ENCODE measurements at regions not wholly inside any gene's neighbourhood (a gene's known extent, or its start where the extent isn't known, plus 50 kb on each side); places are given as distances from the start of the nearest gene placed in this dataset.
"Not testable (repeated sequence)": the region's sequence is repeated elsewhere in the genome, so short reads cannot be mapped to it uniquely, and the experiment has no call there.

- BruUV-seq (replicated peaks), result no TSS peak
- in situ Hi-C loops (cut with HindIII; ENCODE audit: low pct_unique_long_range_greater_than_20kb, low sequenced_read_pairs), result no loop called here
These were observed 122.8 kb upstream of the HSF2 start for GRCh38 chr6:122276637-122277036.

DNA sequence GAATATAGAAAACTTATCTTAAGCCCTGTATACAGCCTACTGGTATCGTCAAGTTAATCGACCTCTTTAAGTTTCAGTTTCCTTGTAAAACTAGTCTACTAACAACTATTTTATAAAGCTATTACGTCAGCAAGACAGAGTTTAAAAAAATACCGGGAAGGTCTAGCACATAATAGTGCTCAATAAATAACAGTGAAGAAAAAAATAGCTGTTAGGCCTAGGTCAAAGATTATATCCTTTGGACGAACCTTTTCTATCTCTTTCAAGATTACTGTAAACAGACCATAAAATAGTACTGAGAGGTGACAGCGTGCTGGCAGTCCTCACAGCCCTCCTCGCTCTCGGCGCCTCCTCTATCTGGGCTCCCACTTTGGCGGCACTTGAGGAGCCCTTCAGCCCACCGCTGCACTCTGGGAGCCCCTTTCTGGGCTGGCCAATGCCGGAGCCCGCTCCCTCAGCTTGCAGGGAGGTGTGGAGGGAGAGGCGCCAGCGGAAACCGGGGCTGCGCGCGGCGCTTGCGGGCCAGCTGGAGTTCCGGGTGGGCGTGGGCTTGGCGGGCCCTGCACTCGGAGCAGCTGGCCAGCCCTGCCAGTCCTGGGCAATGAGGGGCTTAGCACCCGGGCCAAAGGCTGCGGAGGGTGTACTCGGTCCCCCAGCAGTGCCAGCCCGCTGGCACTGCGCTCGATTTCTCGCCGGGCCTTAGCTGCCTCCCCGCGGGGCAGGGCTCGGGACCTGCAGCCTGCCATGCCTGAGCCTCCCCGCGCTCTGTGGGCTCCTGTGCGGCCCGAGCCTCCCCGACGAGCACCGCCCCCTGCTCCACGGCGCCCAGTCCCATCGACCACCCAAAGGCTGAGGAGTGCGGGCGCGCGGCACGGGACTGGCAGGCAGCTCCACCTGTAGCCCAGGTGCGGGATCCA is 119.1 kb upstream of the HSF2 start:
- H3K27ac ChIP-seq (ENCODE audit: low read length); in situ Hi-C loops (cut with HindIII; ENCODE audit: low pct_unique_long_range_greater_than_20kb, low sequenced_read_pairs); BruUV-seq (replicated peaks); H3K9me3 ChIP-seq (ENCODE audit: control insufficient read depth, insufficient read depth, low read depth, low read length); H3K36me3 ChIP-seq (ENCODE audit: control insufficient read depth, insufficient read depth, low read length); intact Hi-C loops (cut with micrococcal nuclease; ENCODE audit: unreplicated experiment); CTCF ChIA-PET; H3K27me3 ChIP-seq (ENCODE audit: control insufficient read depth, insufficient read depth, low read length); H3K4me1 ChIP-seq (ENCODE audit: control insufficient read depth, insufficient read depth, low read length); ATAC-seq; DNase-seq (ENCODE audit: low read depth, low spot score): not testable (repeated sequence)
- POLR2A ChIA-PET, result interaction anchor here (0.7 kb wide), 1 partner anchor 1101 kb away, joined by 3 read pairs; no protein-coding TSS in a partner anchor
- peak overlapping the region in 1 of 2 experiments; percentile 20; a peak in 1 of 4 replicates for H3K4me3 ChIP-seq (ENCODE audit: low read depth in 2 of 2, low read length in 2 of 2)

More at GRCh38 chr6:122276637-122277036, 122.8 kb upstream of the HSF2 start:
- Histone ChIP-seq H3K4me3 (ENCODE audit: low read depth in 2 of 2, low read length in 2 of 2) (no peak overlapping the region), H3K36me3 (ENCODE audit: control insufficient read depth, insufficient read depth, low read length) (no peaks in the 10 kb centered on the region), H3K27me3 (ENCODE audit: control insufficient read depth, insufficient read depth, low read length) (no peaks in the 10 kb centered on the region), H3K9me3 (ENCODE audit: control insufficient read depth, insufficient read depth, low read depth, low read length) (no peaks in the 10 kb centered on the region), H3K27ac (ENCODE audit: low read length) (no peak overlapping the region), H3K4me1 (ENCODE audit: control insufficient read depth, insufficient read depth, low read length) (no peaks in the 10 kb centered on the region)
- no peak for ATAC-seq
- CTCF ChIA-PET, result no interaction called here
- DNase-seq (ENCODE audit: low read depth, low spot score), result no peak
- intact Hi-C loops (cut with micrococcal nuclease; ENCODE audit: unreplicated experiment), result no loop called here
- no peak for TF ChIP-seq POLR2AphosphoS5 (IDR thresholded peaks at IDR 0.05; ENCODE audit: low read depth, low read length)
- no peak for TF ChIP-seq SIN3A (IDR thresholded peaks at IDR 0.05; ENCODE audit: borderline replicate concordance, insufficient read depth, low read depth, low read length)
- TF ChIP-seq TCF7L2 (IDR thresholded peaks at IDR 0.05; ENCODE audit: low read depth, low read length), result no peak
- TF ChIP-seq, protein P1, sequence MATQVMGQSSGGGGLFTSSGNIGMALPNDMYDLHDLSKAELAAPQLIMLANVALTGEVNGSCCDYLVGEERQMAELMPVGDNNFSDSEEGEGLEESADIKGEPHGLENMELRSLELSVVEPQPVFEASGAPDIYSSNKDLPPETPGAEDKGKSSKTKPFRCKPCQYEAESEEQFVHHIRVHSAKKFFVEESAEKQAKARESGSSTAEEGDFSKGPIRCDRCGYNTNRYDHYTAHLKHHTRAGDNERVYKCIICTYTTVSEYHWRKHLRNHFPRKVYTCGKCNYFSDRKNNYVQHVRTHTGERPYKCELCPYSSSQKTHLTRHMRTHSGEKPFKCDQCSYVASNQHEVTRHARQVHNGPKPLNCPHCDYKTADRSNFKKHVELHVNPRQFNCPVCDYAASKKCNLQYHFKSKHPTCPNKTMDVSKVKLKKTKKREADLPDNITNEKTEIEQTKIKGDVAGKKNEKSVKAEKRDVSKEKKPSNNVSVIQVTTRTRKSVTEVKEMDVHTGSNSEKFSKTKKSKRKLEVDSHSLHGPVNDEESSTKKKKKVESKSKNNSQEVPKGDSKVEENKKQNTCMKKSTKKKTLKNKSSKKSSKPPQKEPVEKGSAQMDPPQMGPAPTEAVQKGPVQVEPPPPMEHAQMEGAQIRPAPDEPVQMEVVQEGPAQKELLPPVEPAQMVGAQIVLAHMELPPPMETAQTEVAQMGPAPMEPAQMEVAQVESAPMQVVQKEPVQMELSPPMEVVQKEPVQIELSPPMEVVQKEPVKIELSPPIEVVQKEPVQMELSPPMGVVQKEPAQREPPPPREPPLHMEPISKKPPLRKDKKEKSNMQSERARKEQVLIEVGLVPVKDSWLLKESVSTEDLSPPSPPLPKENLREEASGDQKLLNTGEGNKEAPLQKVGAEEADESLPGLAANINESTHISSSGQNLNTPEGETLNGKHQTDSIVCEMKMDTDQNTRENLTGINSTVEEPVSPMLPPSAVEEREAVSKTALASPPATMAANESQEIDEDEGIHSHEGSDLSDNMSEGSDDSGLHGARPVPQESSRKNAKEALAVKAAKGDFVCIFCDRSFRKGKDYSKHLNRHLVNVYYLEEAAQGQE (IDR thresholded peaks at IDR 0.05; ENCODE audit: insufficient read depth in 1 of 2, low read depth in 2 of 2, low read length in 1 of 2), result no peak
- TF ChIP-seq, protein P2, sequence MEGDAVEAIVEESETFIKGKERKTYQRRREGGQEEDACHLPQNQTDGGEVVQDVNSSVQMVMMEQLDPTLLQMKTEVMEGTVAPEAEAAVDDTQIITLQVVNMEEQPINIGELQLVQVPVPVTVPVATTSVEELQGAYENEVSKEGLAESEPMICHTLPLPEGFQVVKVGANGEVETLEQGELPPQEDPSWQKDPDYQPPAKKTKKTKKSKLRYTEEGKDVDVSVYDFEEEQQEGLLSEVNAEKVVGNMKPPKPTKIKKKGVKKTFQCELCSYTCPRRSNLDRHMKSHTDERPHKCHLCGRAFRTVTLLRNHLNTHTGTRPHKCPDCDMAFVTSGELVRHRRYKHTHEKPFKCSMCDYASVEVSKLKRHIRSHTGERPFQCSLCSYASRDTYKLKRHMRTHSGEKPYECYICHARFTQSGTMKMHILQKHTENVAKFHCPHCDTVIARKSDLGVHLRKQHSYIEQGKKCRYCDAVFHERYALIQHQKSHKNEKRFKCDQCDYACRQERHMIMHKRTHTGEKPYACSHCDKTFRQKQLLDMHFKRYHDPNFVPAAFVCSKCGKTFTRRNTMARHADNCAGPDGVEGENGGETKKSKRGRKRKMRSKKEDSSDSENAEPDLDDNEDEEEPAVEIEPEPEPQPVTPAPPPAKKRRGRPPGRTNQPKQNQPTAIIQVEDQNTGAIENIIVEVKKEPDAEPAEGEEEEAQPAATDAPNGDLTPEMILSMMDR (IDR thresholded peaks at IDR 0.05), result no peak
- POLR2A ChIA-PET, result no interaction called here

- BruUV-seq (replicated peaks), result no TSS peak
- Histone ChIP-seq H3K9me3 (ENCODE audit: control insufficient read depth, insufficient read depth, low read depth, low read length) (0 out of 2 replicates have a peak, but pooled peaks cover 4% of the 10 kb centered on the region), H3K4me1 (ENCODE audit: control insufficient read depth, insufficient read depth, low read length) (no peaks in the 10 kb centered on the region), H3K4me3 (ENCODE audit: low read depth in 2 of 2, low read length in 2 of 2) (no peak overlapping the region), H3K36me3 (ENCODE audit: control insufficient read depth, insufficient read depth, low read length) (no peaks in the 10 kb centered on the region), H3K27ac (ENCODE audit: low read length) (no peak overlapping the region), H3K27me3 (ENCODE audit: control insufficient read depth, insufficient read depth, low read length) (no peaks in the 10 kb centered on the region)
- ChIA-PET CTCF (no interaction called here), POLR2A (no interaction called here)
- intact Hi-C loops (cut with micrococcal nuclease; ENCODE audit: unreplicated experiment), result no loop called here
- in situ Hi-C loops (cut with HindIII; ENCODE audit: low pct_unique_long_range_greater_than_20kb, low sequenced_read_pairs), result no loop called here
- TF ChIP-seq TCF7L2 (IDR thresholded peaks at IDR 0.05; ENCODE audit: low read depth, low read length) (no peak), SIN3A (IDR thresholded peaks at IDR 0.05; ENCODE audit: borderline replicate concordance, insufficient read depth, low read depth, low read length) (no peak), POLR2AphosphoS5 (IDR thresholded peaks at IDR 0.05; ENCODE audit: low read depth, low read length) (no peak)
- TF ChIP-seq, protein P1 (IDR thresholded peaks at IDR 0.05; ENCODE audit: insufficient read depth in 1 of 2, low read depth in 2 of 2, low read length in 1 of 2), result no peak
- TF ChIP-seq, protein P2 (IDR thresholded peaks at IDR 0.05), result no peak
- DNase-seq (ENCODE audit: low read depth, low spot score) (no peak), ATAC-seq (no peak)
These were observed 115.6 kb upstream of the HSF2 start for GRCh38 chr6:122283884-122284283.

All from Panc1 (cell line).